ENCODE measurements at regions not wholly inside any gene's neighbourhood (a gene's known extent, or its start where the extent isn't known, plus 50 kb on each side); places are given as distances from the start of the nearest gene placed in this dataset.

- TF ChIP-seq, protein P1, sequence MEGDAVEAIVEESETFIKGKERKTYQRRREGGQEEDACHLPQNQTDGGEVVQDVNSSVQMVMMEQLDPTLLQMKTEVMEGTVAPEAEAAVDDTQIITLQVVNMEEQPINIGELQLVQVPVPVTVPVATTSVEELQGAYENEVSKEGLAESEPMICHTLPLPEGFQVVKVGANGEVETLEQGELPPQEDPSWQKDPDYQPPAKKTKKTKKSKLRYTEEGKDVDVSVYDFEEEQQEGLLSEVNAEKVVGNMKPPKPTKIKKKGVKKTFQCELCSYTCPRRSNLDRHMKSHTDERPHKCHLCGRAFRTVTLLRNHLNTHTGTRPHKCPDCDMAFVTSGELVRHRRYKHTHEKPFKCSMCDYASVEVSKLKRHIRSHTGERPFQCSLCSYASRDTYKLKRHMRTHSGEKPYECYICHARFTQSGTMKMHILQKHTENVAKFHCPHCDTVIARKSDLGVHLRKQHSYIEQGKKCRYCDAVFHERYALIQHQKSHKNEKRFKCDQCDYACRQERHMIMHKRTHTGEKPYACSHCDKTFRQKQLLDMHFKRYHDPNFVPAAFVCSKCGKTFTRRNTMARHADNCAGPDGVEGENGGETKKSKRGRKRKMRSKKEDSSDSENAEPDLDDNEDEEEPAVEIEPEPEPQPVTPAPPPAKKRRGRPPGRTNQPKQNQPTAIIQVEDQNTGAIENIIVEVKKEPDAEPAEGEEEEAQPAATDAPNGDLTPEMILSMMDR (IDR thresholded peaks at IDR 0.05) = no peak
- no peak for TF ChIP-seq POLR2A (IDR thresholded peaks at IDR 0.05)
These were observed 597.5 kb upstream of the PFKP start for GRCh38 chr10:2469802-2470201.
